Esophagus (tissue), 2 donors: ENCODE measurements at regions not wholly inside any gene's neighbourhood (a gene's known extent, or its start where the extent isn't known, plus 50 kb on each side); places are given as distances from the start of the nearest gene placed in this dataset.

Experiments
- H3K27ac ChIP-seq, 2 donors: one replicate each; pipeline ENCODE4 v1.5.1; 2013; ENCODE audit warnings: low read depth in 2 of 2, mild to moderate bottlenecking in 2 of 2, inconsistent platforms in 1 of 2, low read length in 1 of 2, moderate library complexity in 1 of 2
- H3K27me3 ChIP-seq, 2 donors: one replicate each; pipeline ENCODE4 v1.6.1; 2013; ENCODE audit warnings: low read length in 2 of 2, control low read depth in 1 of 2, mild to moderate bottlenecking in 1 of 2; ENCODE audit not compliant: insufficient read depth in 2 of 2, control insufficient read depth in 1 of 2
- H3K36me3 ChIP-seq, 2 donors: one replicate each; pipeline ENCODE4 v1.6.1; 2013; ENCODE audit warnings: low read length in 1 of 2; ENCODE audit not compliant: control insufficient read depth in 2 of 2, insufficient read depth in 2 of 2
- H3K4me1 ChIP-seq, 2 donors: one replicate each; pipeline ENCODE4 v1.6.1; 2013; ENCODE audit warnings: low read length in 1 of 2; ENCODE audit not compliant: control insufficient read depth in 2 of 2, insufficient read depth in 2 of 2
- H3K4me3 ChIP-seq, 2 donors: one replicate each; pipeline ENCODE4 v1.5.1; 2013; ENCODE audit warnings: low read length in 2 of 2, mild to moderate bottlenecking in 2 of 2, low read depth in 1 of 2, moderate library complexity in 1 of 2
- H3K9me3 ChIP-seq, 2 donors: one replicate each; pipeline ENCODE4 v1.6.1; 2013; ENCODE audit warnings: mild to moderate bottlenecking in 2 of 2, low read depth in 1 of 2, low read length in 1 of 2, moderate library complexity in 1 of 2; ENCODE audit not compliant: control insufficient read depth in 2 of 2, insufficient read depth in 1 of 2
- WGBS, 2 donors: extraction: QIAGEN DNeasy Blood & Tissue Kit; methylation state at CpG; one replicate each; pipeline ENCODE4 v1.1.7; 2013; 5-methylcytosine and 5-hydroxymethylcytosine counted together
- donor health status: healthy with polysubstance abuse.
- donor health status: Bipolar disorder and iron deficiency.

DNA sequence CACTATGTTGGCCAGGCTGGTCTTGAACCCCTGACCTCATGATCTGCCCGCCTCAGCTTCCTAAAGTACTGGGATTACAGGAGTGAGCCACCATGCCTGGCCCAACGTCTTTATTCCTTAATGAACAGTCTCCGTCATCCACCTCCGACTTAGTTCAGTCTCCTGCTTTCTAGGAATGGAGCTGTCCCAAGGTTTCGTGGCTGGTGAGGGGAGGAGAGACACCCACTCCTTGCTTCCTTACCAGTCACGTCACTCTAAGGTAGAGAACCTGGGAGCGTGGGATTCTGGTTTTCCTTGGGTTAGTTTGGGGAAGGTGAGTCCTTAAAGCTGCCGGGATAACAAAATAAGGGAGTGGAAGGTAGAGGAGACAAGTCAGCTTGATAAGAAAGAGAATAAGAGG is 55.0 kb upstream of the ATP2B4 start:
- 73 to 83% methylated on average over 8 of the region's 8 CpGs for WGBS, 2 donors
- Histone ChIP-seq H3K36me3 (no peaks in the 10 kb centered on the region), H3K9me3 (no peaks in the 10 kb centered on the region), H3K4me1 (no peaks in the 10 kb centered on the region), H3K4me3 (no peak overlapping the region), H3K27me3 (no peaks in the 10 kb centered on the region), H3K27ac (no peak overlapping the region)

GRCh38 chr1:203572134-203572625 is 54.5 kb upstream of the ATP2B4 start:
- no peaks in the 10 kb centered on the region for H3K9me3 ChIP-seq

GRCh38 chr1:203573730-203574129 is 52.9 kb upstream of the ATP2B4 start:
- no peaks in the 10 kb centered on the region for H3K4me1 ChIP-seq
- H3K27ac ChIP-seq = no peak overlapping the region
- H3K27me3 ChIP-seq = no peaks in the 10 kb centered on the region
- no peak overlapping the region for H3K4me3 ChIP-seq
- H3K9me3 ChIP-seq = no peaks in the 10 kb centered on the region
- no peaks in the 10 kb centered on the region for H3K36me3 ChIP-seq
- 93 to 97% methylated on average over 7 of the region's 7 CpGs for WGBS, 2 donors

More at GRCh38 chr1:203572134-203572625, 54.5 kb upstream of the ATP2B4 start:
- no peak overlapping the region for H3K4me3 ChIP-seq
- H3K36me3 ChIP-seq = no peaks in the 10 kb centered on the region
- WGBS, 2 donors = 57 to 60% methylated on average over 10 of the region's 10 CpGs
- H3K27ac ChIP-seq = no peak overlapping the region
- H3K27me3 ChIP-seq = no peaks in the 10 kb centered on the region
- no peaks in the 10 kb centered on the region for H3K4me1 ChIP-seq
